Endothelial cell of umbilical vein (primary cell): ENCODE measurements at regions not wholly inside any gene's neighbourhood (a gene's known extent, or its start where the extent isn't known, plus 50 kb on each side); places are given as distances from the start of the nearest gene placed in this dataset.

ENCODE experiments used
- BruUV-seq: library from RNA; stranded (reverse); fragments of 400-500 nt; replicated peaks from 2 replicates; lab custom pipeline; 2021; lab: Mats Ljungman, UMichigan
- CTCF ChIA-PET: fragments of 300-600, 350-600 bp; sonication (Branson Sonifier 250); formaldehyde crosslinking; loops from one replicate; lab custom pipeline; 2021; ENCODE audit warnings: antibody characterized with exemption, inconsistent platforms; lab: Charles Lee
- POLR2A ChIA-PET: fragments of 300-600, 350-600 bp; sonication (Branson Sonifier 250); formaldehyde crosslinking; loops from one replicate; lab custom pipeline; 2021; ENCODE audit warnings: antibody characterized with exemption, inconsistent platforms; lab: Charles Lee
- DNase-seq: peaks from one replicate; pipeline ENCODE4 v3.0.0-alpha.2; 2011; ENCODE audit warnings: low read depth, low spot score
- FAIRE-seq: peaks from 2 replicates; lab custom pipeline; 2011; peaks lifted over from hg19 to GRCh38; lab: Jason Lieb, UNC
- H2AFZ ChIP-seq: 2 replicates; pipeline ENCODE4 v1.6.0; 2012; ENCODE audit warnings: low read depth, low read length, control low read depth, inconsistent platforms
- H3K27ac ChIP-seq: 2 replicates; pipeline ENCODE4 v1.5.1; 2011; ENCODE audit warnings: low read depth, mild to moderate bottlenecking, control low read depth, low read length, moderate library complexity; ENCODE audit not compliant: insufficient read depth
- H3K27me3 ChIP-seq, 2 experiments: 2 replicates each; pipeline versions ENCODE4 v1.6.0 to v1.6.1; 2011; ENCODE audit warnings: low read length in 2 of 2, mixed read lengths in 1 of 2; ENCODE audit not compliant: control insufficient read depth in 2 of 2, insufficient read depth in 2 of 2
- H3K36me3 ChIP-seq, 2 experiments: 2 replicates in 1 of 2; 3 replicates in 1 of 2; pipeline ENCODE4 v1.5.1; 2011; ENCODE audit warnings: low read length in 2 of 2, mild to moderate bottlenecking in 1 of 2, moderate library complexity in 1 of 2; ENCODE audit not compliant: control insufficient read depth in 2 of 2, insufficient read depth in 2 of 2; ENCODE audit errors: extremely low read depth in 1 of 2
- H3K4me1 ChIP-seq: 3 replicates; pipeline ENCODE4 v1.5.1; 2011; ENCODE audit warnings: mild to moderate bottlenecking, low read length; ENCODE audit not compliant: control insufficient read depth, insufficient read depth; ENCODE audit errors: extremely low read depth
- H3K4me2 ChIP-seq: 2 replicates; pipeline ENCODE4 v1.6.1; 2011; ENCODE audit warnings: low read length, control low read depth, mixed read lengths; ENCODE audit not compliant: insufficient read depth
- H3K4me3 ChIP-seq, 3 experiments: fragments of 200-600 bp in 1 of 3; sonication (generic), shearing (Covaris generic) in 1 of 3; replicated peaks in 1 of 3; 2 replicates each; pipeline ENCODE4 v1.5.1; 2011 to 2016; ENCODE audit warnings: control low read depth in 3 of 3, low read length in 3 of 3, mild to moderate bottlenecking in 2 of 3, inconsistent platforms in 1 of 3, low read depth in 1 of 3, moderate library complexity in 1 of 3; ENCODE audit not compliant: insufficient read depth in 1 of 3
- H3K79me2 ChIP-seq: 2 replicates; pipeline ENCODE4 v1.6.0; 2012; ENCODE audit warnings: low read length, inconsistent platforms; ENCODE audit not compliant: control insufficient read depth, insufficient read depth
- H3K9ac ChIP-seq: replicated peaks from 2 replicates; pipeline ENCODE3; 2011; ENCODE audit warnings: low read length, control low read depth; ENCODE audit not compliant: insufficient read depth; ENCODE audit errors: extremely low read depth
- H3K9me1 ChIP-seq: replicated peaks from 3 replicates; pipeline ENCODE4 v1.6.0; 2011; ENCODE audit warnings: mild to moderate bottlenecking, low read length; ENCODE audit not compliant: control insufficient read depth, insufficient read depth; ENCODE audit errors: extremely low read depth
- H3K9me3 ChIP-seq: replicated peaks from 2 replicates; pipeline ENCODE4 v1.5.1; 2012; ENCODE audit warnings: low read length, inconsistent platforms; ENCODE audit not compliant: control insufficient read depth, insufficient read depth
- H4K20me1 ChIP-seq: replicated peaks from 2 replicates; pipeline ENCODE3; 2011; ENCODE audit warnings: mild to moderate bottlenecking, low read length; ENCODE audit not compliant: control insufficient read depth, insufficient read depth; ENCODE audit errors: extremely low read depth
- EZH2 ChIP-seq: IDR thresholded peaks from 2 replicates; pipeline ENCODE4 v1.6.1; 2012; ENCODE audit warnings: borderline replicate concordance, low read depth, mild to moderate bottlenecking, moderate library complexity, low read length, inconsistent platforms; ENCODE audit not compliant: severe bottlenecking
- FOS ChIP-seq: IDR thresholded peaks from 2 replicates; pipeline ENCODE4 v1.6.1; 2011; ENCODE audit warnings: mild to moderate bottlenecking, low read length, moderate library complexity, borderline replicate concordance; ENCODE audit not compliant: insufficient read depth
- GATA2 ChIP-seq: IDR thresholded peaks from 2 replicates; pipeline ENCODE4 v1.7.0; 2011; ENCODE audit warnings: low read depth, mild to moderate bottlenecking, moderate library complexity, mixed read lengths, low read length; ENCODE audit not compliant: insufficient read length, insufficient read depth
- JUN ChIP-seq: IDR thresholded peaks from 2 replicates; pipeline ENCODE4 v1.6.1; 2011; ENCODE audit warnings: borderline replicate concordance, low read depth; ENCODE audit not compliant: insufficient read length, insufficient read depth
- MAX ChIP-seq: IDR thresholded peaks from 2 replicates; pipeline ENCODE4 v1.6.1; 2011; ENCODE audit not compliant: insufficient read depth, insufficient read length
- MYC ChIP-seq: IDR thresholded peaks from one replicate; pipeline ENCODE4 v1.6.1; 2011; ENCODE audit warnings: mild to moderate bottlenecking, low read depth, low read length
- POLR2A ChIP-seq: IDR thresholded peaks from 2 replicates; pipeline ENCODE4 v1.6.1; 2012; ENCODE audit warnings: low read depth, mild to moderate bottlenecking, control low read depth, low read length
- POLR2AphosphoS5 ChIP-seq: IDR thresholded peaks from 2 replicates; pipeline ENCODE4 v1.6.1; 2012; ENCODE audit warnings: low read depth, mild to moderate bottlenecking, control low read depth, low read length, moderate library complexity; ENCODE audit not compliant: insufficient read depth
- dilution Hi-C: fragments of 300-500 bp; cut with MboI; formaldehyde crosslinking; loops from one replicate; pipeline ENCODE4 v1.15.0; 2019; ENCODE audit warnings: low sequenced_read_pairs; ENCODE audit not compliant: extremely low pct_ligation_motif_present
- intact Hi-C: fragments of 100-400 bp; cut with micrococcal nuclease; formaldehyde crosslinking; loops from one replicate; pipeline ENCODE4 v1.10.0; 2022
- TF ChIP-seq, protein P1 (sequence below), 2 donors: IDR thresholded peaks; 1 replicate in 1 of 2; 2 replicates in 1 of 2; pipeline ENCODE4 v1.5.1; 2011; ENCODE audit warnings: low read length in 2 of 2, mild to moderate bottlenecking in 2 of 2, moderate library complexity in 2 of 2, control low read depth in 1 of 2, inconsistent platforms in 1 of 2, low read depth in 1 of 2; ENCODE audit not compliant: insufficient read depth in 1 of 2; ENCODE audit errors: extremely low read depth in 1 of 2

- dilution Hi-C loops = no loop called here
- H3K4me2 ChIP-seq = no peak overlapping the region
These were observed 127.4 kb downstream of the GPR85 start for GRCh38 chr7:112959276-112959675.

More at GRCh38 chr7:112959276-112959675, 127.4 kb downstream of the GPR85 start:
- TF ChIP-seq EZH2 (no peak), POLR2AphosphoS5 (no peak), MYC (no peak), MAX (no peak), JUN (no peak), POLR2A (no peak), GATA2 (no peak), FOS (no peak)
- TF ChIP-seq, protein P1, sequence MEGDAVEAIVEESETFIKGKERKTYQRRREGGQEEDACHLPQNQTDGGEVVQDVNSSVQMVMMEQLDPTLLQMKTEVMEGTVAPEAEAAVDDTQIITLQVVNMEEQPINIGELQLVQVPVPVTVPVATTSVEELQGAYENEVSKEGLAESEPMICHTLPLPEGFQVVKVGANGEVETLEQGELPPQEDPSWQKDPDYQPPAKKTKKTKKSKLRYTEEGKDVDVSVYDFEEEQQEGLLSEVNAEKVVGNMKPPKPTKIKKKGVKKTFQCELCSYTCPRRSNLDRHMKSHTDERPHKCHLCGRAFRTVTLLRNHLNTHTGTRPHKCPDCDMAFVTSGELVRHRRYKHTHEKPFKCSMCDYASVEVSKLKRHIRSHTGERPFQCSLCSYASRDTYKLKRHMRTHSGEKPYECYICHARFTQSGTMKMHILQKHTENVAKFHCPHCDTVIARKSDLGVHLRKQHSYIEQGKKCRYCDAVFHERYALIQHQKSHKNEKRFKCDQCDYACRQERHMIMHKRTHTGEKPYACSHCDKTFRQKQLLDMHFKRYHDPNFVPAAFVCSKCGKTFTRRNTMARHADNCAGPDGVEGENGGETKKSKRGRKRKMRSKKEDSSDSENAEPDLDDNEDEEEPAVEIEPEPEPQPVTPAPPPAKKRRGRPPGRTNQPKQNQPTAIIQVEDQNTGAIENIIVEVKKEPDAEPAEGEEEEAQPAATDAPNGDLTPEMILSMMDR (IDR thresholded peaks at IDR 0.05; ENCODE audit: extremely low read depth in 1 of 2, insufficient read depth in 1 of 2, low read depth in 1 of 2, low read length in 2 of 2) = no peak
- Histone ChIP-seq H3K36me3 (no peaks in the 10 kb centered on the region), H4K20me1 (no peaks in the 10 kb centered on the region), H3K79me2 (no peaks in the 10 kb centered on the region), H3K27me3 (no peaks in the 10 kb centered on the region), H3K4me1 (no peaks in the 10 kb centered on the region), H3K9ac (no peak overlapping the region), H3K9me3 (no peaks in the 10 kb centered on the region), H3K27ac (no peak overlapping the region), H2AFZ (no peak overlapping the region), H3K9me1 (no peaks in the 10 kb centered on the region), H3K4me3 (no peak overlapping the region)
- DNase-seq = no peak
- CTCF ChIA-PET = no interaction called here
- intact Hi-C loops = no loop called here
- FAIRE-seq = no peak
- BruUV-seq = no TSS peak
- POLR2A ChIA-PET = no interaction called here
